Breast epithelium (tissue), 4 donors: ENCODE measurements at regions not wholly inside any gene's neighbourhood (a gene's known extent, or its start where the extent isn't known, plus 50 kb on each side); places are given as distances from the start of the nearest gene placed in this dataset.

Experiments used
- DNase-seq, 2 donors: peaks; one replicate each; pipeline ENCODE4 v3.0.0-alpha.2; 2019; ENCODE audit warnings: low spot score in 2 of 2
- H3K27ac ChIP-seq, 2 donors: fragments of 200-600 bp; sonication (generic) in 1 of 2; one replicate each; pipeline ENCODE4 v1.5.1; 2016 to 2019; ENCODE audit warnings: mild to moderate bottlenecking in 1 of 2
- H3K27me3 ChIP-seq, 2 donors: fragments of 200-600 bp; sonication (generic) in 1 of 2; one replicate each; pipeline versions ENCODE4 v1.5.1 to v1.6.0; 2017 to 2019; ENCODE audit warnings: control low read depth in 1 of 2, mild to moderate bottlenecking in 1 of 2
- H3K36me3 ChIP-seq: fragments of 200-600 bp; one replicate; pipeline ENCODE4 v1.5.1; 2019
- H3K4me1 ChIP-seq, 2 donors: fragments of 200-600 bp; sonication (generic); one replicate each; pipeline ENCODE4 v1.5.1; 2016 to 2019; ENCODE audit warnings: control low read depth in 1 of 2
- H3K4me3 ChIP-seq, 3 donors: fragments of 200-600 bp; sonication (generic); 1 replicate in 2 of 3; 2 replicates in 1 of 3; pipeline ENCODE4 v1.5.1; 2016 to 2019; ENCODE audit warnings: mild to moderate bottlenecking in 3 of 3, moderate library complexity in 2 of 3
- H3K9me3 ChIP-seq, 2 donors: fragments of 200-600 bp; sonication (generic) in 1 of 2; one replicate each; pipeline ENCODE4 v1.5.1; 2016 to 2019; ENCODE audit warnings: control low read depth in 1 of 2
- POLR2A ChIP-seq: fragments of 450-650 bp; IDR thresholded peaks from one replicate; pipeline ENCODE4 v1.6.1; 2016; ENCODE audit warnings: antibody characterized with exemption, mild to moderate bottlenecking, moderate library complexity
- POLR2AphosphoS5 ChIP-seq, 3 donors: sonication (generic); formaldehyde crosslinking; IDR thresholded peaks; one replicate each; pipeline ENCODE4 v1.6.1; 2017; ENCODE audit warnings: antibody characterized with exemption in 3 of 3
- intact Hi-C: fragments of 100-400 bp; cut with DNase I; formaldehyde crosslinking; loops from one replicate; pipeline ENCODE4 v1.15.1; 2023; ENCODE audit warnings: low total_unique reads
- TF ChIP-seq, protein P1 (sequence below), 3 donors: fragments of 450-650 bp; IDR thresholded peaks; one replicate each; pipeline ENCODE4 v1.5.1; 2016 to 2017; ENCODE audit warnings: antibody characterized with exemption in 3 of 3, mild to moderate bottlenecking in 3 of 3, moderate library complexity in 3 of 3

- no peak for TF ChIP-seq POLR2A
- no peak for TF ChIP-seq POLR2AphosphoS5 (IDR thresholded peaks at IDR 0.05)
- TF ChIP-seq, protein P1, sequence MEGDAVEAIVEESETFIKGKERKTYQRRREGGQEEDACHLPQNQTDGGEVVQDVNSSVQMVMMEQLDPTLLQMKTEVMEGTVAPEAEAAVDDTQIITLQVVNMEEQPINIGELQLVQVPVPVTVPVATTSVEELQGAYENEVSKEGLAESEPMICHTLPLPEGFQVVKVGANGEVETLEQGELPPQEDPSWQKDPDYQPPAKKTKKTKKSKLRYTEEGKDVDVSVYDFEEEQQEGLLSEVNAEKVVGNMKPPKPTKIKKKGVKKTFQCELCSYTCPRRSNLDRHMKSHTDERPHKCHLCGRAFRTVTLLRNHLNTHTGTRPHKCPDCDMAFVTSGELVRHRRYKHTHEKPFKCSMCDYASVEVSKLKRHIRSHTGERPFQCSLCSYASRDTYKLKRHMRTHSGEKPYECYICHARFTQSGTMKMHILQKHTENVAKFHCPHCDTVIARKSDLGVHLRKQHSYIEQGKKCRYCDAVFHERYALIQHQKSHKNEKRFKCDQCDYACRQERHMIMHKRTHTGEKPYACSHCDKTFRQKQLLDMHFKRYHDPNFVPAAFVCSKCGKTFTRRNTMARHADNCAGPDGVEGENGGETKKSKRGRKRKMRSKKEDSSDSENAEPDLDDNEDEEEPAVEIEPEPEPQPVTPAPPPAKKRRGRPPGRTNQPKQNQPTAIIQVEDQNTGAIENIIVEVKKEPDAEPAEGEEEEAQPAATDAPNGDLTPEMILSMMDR (IDR thresholded peaks at IDR 0.05) = no peak
- H3K4me1 ChIP-seq = no peaks in the 10 kb centered on the region
- no peaks in the 10 kb centered on the region for H3K27me3 ChIP-seq
- H3K27ac ChIP-seq = no peak overlapping the region
- no peak overlapping the region for H3K4me3 ChIP-seq
- peaks cover 12 to 26% of the 10 kb centered on the region in 2 donors for H3K9me3 ChIP-seq
- H3K36me3 ChIP-seq = no peaks in the 10 kb centered on the region
- intact Hi-C loops = no loop called here
- DNase-seq = no peak
Measured at GRCh38 chr5:130452744-130453143, 548.5 kb downstream of the CHSY3 start.

- Histone ChIP-seq H3K27ac (no peak overlapping the region), H3K27me3 (no peaks in the 10 kb centered on the region), H3K36me3 (no peaks in the 10 kb centered on the region), H3K4me3 (no peak overlapping the region), H3K9me3 (peaks cover 10 to 19% of the 10 kb centered on the region in 2 donors), H3K4me1 (no peaks in the 10 kb centered on the region)
- no peak for DNase-seq
- TF ChIP-seq POLR2A (no peak), POLR2AphosphoS5 (IDR thresholded peaks at IDR 0.05) (no peak)
- TF ChIP-seq, protein P1 (IDR thresholded peaks at IDR 0.05) = no peak
- intact Hi-C loops = no loop called here
Measured at GRCh38 chr5:130436430-130436829, 532.2 kb downstream of the CHSY3 start.

DNA sequence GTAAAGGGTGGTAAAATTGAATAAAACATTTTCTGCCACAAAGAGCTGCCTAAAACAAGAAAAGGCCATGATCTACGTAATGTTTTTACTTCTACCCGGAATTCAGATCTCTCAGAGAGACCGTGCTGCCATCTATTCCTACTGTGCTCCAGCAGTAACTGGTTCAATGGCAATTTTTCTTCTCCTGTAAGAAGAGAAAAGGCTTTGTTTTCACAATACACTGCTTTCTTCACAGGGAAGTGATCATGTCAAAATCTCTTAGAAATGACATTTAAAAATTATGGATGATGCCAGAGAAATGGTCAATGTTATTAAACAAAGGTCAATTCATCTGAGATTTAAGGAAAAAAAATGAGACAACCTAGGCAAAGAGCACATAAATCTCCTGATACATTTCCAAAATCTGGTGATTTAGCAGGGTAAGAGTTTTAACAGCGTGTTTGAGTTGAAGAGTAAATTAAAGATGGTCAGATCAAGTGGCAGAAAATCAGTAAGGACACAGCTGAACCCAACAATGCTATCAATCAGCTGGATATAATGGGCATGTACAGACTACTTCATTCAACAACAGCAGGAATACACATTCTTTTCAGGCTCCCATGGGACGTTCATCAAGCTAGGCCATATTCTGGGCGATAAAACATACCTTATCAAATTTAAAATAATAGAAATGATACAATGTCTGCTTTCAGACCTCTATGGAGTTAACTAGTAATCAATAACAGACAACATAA is 523.1 kb downstream of the CHSY3 start:
- no peaks in the 10 kb centered on the region for H3K9me3 ChIP-seq
- intact Hi-C loops = no loop called here
- TF ChIP-seq POLR2A = no peak
- TF ChIP-seq, protein P1 (IDR thresholded peaks at IDR 0.05) = no peak
- no peaks in the 10 kb centered on the region for H3K4me1 ChIP-seq
- H3K36me3 ChIP-seq = no peaks in the 10 kb centered on the region
- H3K27me3 ChIP-seq = no peaks in the 10 kb centered on the region
- no peak overlapping the region for H3K4me3 ChIP-seq
- no peak for DNase-seq
- no peak overlapping the region for H3K27ac ChIP-seq

GRCh38 chr5:130425424-130425823 is 521.2 kb downstream of the CHSY3 start:
- TF ChIP-seq, protein P1 (IDR thresholded peaks at IDR 0.05) = no peak
- TF ChIP-seq POLR2AphosphoS5 (IDR thresholded peaks at IDR 0.05) (no peak), POLR2A (no peak)

DNA sequence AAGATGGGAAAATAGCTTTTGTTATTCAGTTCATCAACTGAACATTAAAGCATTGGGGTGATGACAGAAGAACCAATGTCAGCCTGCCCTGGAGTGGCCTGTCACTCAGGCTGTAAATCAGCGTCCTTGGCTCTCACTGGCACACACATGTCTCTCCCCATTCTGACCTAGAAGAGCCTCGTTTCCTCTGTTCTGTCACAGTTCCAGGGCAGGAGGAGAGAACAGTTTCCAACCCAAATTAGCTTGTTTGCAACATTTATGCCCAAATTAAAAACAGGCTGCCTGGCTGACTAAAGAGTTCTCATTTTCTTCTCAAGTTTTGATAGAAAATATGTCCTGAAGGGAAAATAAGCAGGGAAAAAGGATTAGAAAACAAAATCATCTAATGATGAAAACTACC is 520.1 kb downstream of the CHSY3 start:
- H3K9me3 ChIP-seq = no peaks in the 10 kb centered on the region
- H3K27ac ChIP-seq = no peak overlapping the region
- intact Hi-C loops = no loop called here
- H3K36me3 ChIP-seq = no peaks in the 10 kb centered on the region
- DNase-seq = no peak
- H3K27me3 ChIP-seq = no peaks in the 10 kb centered on the region
- TF ChIP-seq POLR2AphosphoS5 (IDR thresholded peaks at IDR 0.05) = no peak
- TF ChIP-seq, protein P1 (IDR thresholded peaks at IDR 0.05) = no peak
- no peak for TF ChIP-seq POLR2A
- no peak overlapping the region for H3K4me3 ChIP-seq
- no peaks in the 10 kb centered on the region for H3K4me1 ChIP-seq

More at GRCh38 chr5:130425424-130425823, 521.2 kb downstream of the CHSY3 start:
- H3K4me3 ChIP-seq = no peak overlapping the region
- H3K36me3 ChIP-seq = no peaks in the 10 kb centered on the region
- no peaks in the 10 kb centered on the region for H3K27me3 ChIP-seq
- DNase-seq = no peak
- no peak overlapping the region for H3K27ac ChIP-seq
- intact Hi-C loops = no loop called here
- no peaks in the 10 kb centered on the region for H3K9me3 ChIP-seq
- H3K4me1 ChIP-seq = no peaks in the 10 kb centered on the region
